OCI-LY1 (cell line): ENCODE measurements at regions not wholly inside any gene's neighbourhood (a gene's known extent, or its start where the extent isn't known, plus 50 kb on each side); places are given as distances from the start of the nearest gene placed in this dataset.

Experiments
- CTCF ChIP-seq: fragments of 200-600 bp; sonication (generic), shearing (Covaris generic); IDR thresholded peaks from 2 replicates; pipeline ENCODE4 v1.5.1; 2017; ENCODE audit warnings: mild to moderate bottlenecking, antibody characterized with exemption, low read length, moderate library complexity, mixed read lengths
- EZH2 ChIP-seq: fragments of 200-600 bp; sonication (generic), shearing (Covaris generic); IDR thresholded peaks from 2 replicates; pipeline ENCODE4 v1.8.0; 2017; ENCODE audit warnings: borderline replicate concordance, mixed run types, mild to moderate bottlenecking, antibody characterized with exemption, low read length, moderate library complexity, mixed read lengths

GRCh38 chr4:43693876-43694275 lies 754.7 kb downstream of the KCTD8 start:
- TF ChIP-seq CTCF (no peak), EZH2 (no peak)
